Central memory CD8-positive, alpha-beta T cell (primary cell): ENCODE measurements at regions not wholly inside any gene's neighbourhood (a gene's known extent, or its start where the extent isn't known, plus 50 kb on each side); places are given as distances from the start of the nearest gene placed in this dataset.

Source experiments
- ATAC-seq: fragments of 150-1000 bp; cut with Tn5 transposase; replicated peaks from 2 replicates; pipeline ENCODE4 v1.10.0; 2022; ENCODE audit warnings: mild to moderate bottlenecking, moderate FRiP score, moderate number of reproducible peaks; ENCODE audit not compliant: poor library complexity, severe bottlenecking; ENCODE audit errors: extremely low read depth
- DNase-seq, 2 donors: peaks; one replicate each; pipeline ENCODE4 v3.0.0; 2021; ENCODE audit warnings: low spot score in 2 of 2
- H3K27ac Mint-ChIP-seq: one replicate; pipeline ENCODE4 v1.8.0; 2022; ENCODE audit warnings: low read depth, mild to moderate bottlenecking, moderate library complexity, mixed read lengths
- H3K27me3 Mint-ChIP-seq: one replicate; pipeline ENCODE4 v1.8.0; 2022; ENCODE audit warnings: mixed read lengths
- H3K36me3 Mint-ChIP-seq: one replicate; pipeline ENCODE4 v1.8.0; 2022; ENCODE audit warnings: mild to moderate bottlenecking, moderate library complexity, mixed read lengths; ENCODE audit not compliant: insufficient read depth
- H3K4me1 Mint-ChIP-seq: one replicate; pipeline ENCODE4 v1.8.0; 2022; ENCODE audit warnings: mixed read lengths
- H3K4me3 Mint-ChIP-seq: one replicate; pipeline ENCODE4 v1.8.0; 2022; ENCODE audit warnings: mild to moderate bottlenecking, moderate library complexity, mixed read lengths
- H3K9me3 Mint-ChIP-seq: one replicate; pipeline ENCODE4 v1.8.0; 2022; ENCODE audit warnings: mixed read lengths

DNA sequence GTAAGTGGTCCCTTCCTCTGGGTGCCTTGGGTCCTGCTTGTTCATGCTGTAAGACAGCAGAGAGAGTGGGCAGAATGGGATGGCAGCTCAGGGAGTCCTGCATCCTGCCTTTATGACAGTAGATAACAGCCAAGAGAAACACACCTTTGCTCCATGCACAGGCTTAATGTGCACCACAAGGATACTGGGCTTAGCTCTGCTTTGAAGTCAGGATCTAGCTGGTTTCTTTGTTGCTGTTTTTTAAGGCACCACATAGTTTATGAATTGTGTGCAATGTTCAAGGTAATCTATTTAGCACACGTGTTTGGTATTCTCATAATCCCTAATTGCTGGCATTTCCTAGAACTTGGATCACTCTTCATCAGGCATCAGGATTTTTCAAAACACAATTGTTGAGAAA lies 239.5 kb upstream of the DCN start:
- DNase-seq (no peak), ATAC-seq (no peak)
- Mint-ChIP-seq H3K27me3 (peaks cover 9% of the 10 kb centered on the region), H3K36me3 (peaks cover 1% of the 10 kb centered on the region), H3K9me3 (no peaks in the 10 kb centered on the region), H3K4me1 (no peaks in the 10 kb centered on the region), H3K27ac (no peak overlapping the region), H3K4me3 (no peak overlapping the region)

GRCh38 chr12:91419809-91420208 lies 237.2 kb upstream of the DCN start:
- no peaks in the 10 kb centered on the region for H3K9me3 Mint-ChIP-seq
- no peak for DNase-seq
- peaks cover 1% of the 10 kb centered on the region for H3K36me3 Mint-ChIP-seq
- no peak for ATAC-seq
- H3K4me3 Mint-ChIP-seq, result no peak overlapping the region
- H3K27ac Mint-ChIP-seq, result no peak overlapping the region
- no peaks in the 10 kb centered on the region for H3K4me1 Mint-ChIP-seq
- H3K27me3 Mint-ChIP-seq, result peaks cover 9% of the 10 kb centered on the region

DNA sequence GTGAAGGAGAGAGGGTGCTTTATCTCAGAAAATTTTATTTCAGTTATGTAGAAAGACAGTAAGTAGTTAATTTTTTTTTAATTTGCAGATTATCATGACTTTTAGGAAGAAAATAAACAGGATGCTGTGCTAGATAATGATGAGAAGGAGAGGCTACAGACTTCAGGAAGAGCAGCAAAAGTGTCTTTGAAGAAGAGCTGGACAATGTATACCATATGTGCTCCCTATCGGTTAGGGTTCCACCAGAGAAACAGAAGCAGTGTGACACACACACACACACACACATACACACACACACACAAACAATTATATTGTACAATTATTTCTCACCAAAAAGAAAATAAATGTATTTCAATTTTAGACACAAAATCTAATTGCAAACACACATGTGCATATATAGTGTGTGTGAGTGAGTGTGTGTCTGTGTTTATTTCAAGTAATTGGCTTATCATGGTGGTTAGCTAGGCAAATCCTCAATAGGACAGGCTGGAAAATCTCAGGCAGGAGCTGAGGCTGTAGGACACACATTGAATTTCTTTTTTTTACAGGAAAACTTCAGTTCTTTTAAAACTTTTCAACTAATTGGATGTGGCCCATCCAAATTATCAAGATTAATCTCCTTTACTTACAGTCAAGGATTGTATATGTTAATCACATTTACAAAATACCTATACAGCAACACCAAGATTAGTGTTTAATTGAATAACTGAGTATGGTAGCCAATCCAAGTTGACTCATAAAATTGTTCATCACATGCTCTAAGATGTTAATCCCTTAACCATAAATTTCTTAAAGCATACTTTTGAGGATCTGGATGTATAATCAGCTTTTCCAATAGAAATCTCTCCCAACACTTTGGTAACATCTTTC lies 235.8 kb upstream of the DCN start:
- Mint-ChIP-seq H3K27ac (no peak overlapping the region), H3K27me3 (peaks cover 9% of the 10 kb centered on the region), H3K36me3 (peaks cover 1% of the 10 kb centered on the region), H3K4me3 (no peak overlapping the region), H3K9me3 (no peaks in the 10 kb centered on the region), H3K4me1 (no peaks in the 10 kb centered on the region)
- ATAC-seq (no peak), DNase-seq (no peak)

DNA sequence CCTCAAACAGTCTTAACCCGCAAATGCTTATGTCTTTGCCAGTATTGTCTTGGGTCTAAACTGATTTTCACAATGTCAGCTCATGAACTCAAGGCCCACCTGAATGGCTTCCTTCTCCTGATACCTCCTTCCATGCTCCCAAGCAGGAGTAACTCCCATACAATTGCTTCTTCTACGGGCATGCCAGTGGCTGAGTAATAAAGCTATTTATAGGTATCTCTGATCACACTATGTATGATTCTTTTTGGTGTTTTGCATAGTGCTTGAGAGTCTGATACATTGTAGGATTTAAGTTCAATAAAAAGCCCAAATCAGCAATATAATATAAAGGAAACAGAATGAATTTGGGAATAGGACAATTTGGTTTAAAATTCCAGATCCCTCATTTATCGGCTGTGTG lies 235.0 kb upstream of the DCN start:
- H3K4me1 Mint-ChIP-seq, result no peaks in the 10 kb centered on the region
- DNase-seq (no peak), ATAC-seq (no peak)
- no peak overlapping the region for H3K4me3 Mint-ChIP-seq
- peaks cover 1% of the 10 kb centered on the region for H3K36me3 Mint-ChIP-seq
- peaks cover 9% of the 10 kb centered on the region for H3K27me3 Mint-ChIP-seq
- H3K27ac Mint-ChIP-seq, result no peak overlapping the region
- H3K9me3 Mint-ChIP-seq, result no peaks in the 10 kb centered on the region

- H3K27ac Mint-ChIP-seq, result no peak overlapping the region
- no peaks in the 10 kb centered on the region for H3K27me3 Mint-ChIP-seq
- H3K4me1 Mint-ChIP-seq, result no peaks in the 10 kb centered on the region
- no peak overlapping the region for H3K4me3 Mint-ChIP-seq
- H3K9me3 Mint-ChIP-seq, result no peaks in the 10 kb centered on the region
- no peaks in the 10 kb centered on the region for H3K36me3 Mint-ChIP-seq
- ATAC-seq, result no peak
- no peak for DNase-seq
Measured at GRCh38 chr12:91414636-91415035, 232.0 kb upstream of the DCN start.

GRCh38 chr12:91413581-91414546 lies 231.2 kb upstream of the DCN start:
- no peak overlapping the region for H3K4me3 Mint-ChIP-seq
- ATAC-seq (no peak), DNase-seq (no peak)
- H3K27me3 Mint-ChIP-seq, result no peaks in the 10 kb centered on the region
- H3K36me3 Mint-ChIP-seq, result no peaks in the 10 kb centered on the region
- no peaks in the 10 kb centered on the region for H3K4me1 Mint-ChIP-seq
- H3K27ac Mint-ChIP-seq, result no peak overlapping the region
- H3K9me3 Mint-ChIP-seq, result no peaks in the 10 kb centered on the region

GRCh38 chr12:91406920-91407341 lies 224.3 kb upstream of the DCN start:
- Mint-ChIP-seq H3K9me3 (no peaks in the 10 kb centered on the region), H3K4me1 (no peaks in the 10 kb centered on the region), H3K4me3 (no peak overlapping the region), H3K27me3 (no peaks in the 10 kb centered on the region), H3K27ac (no peak overlapping the region), H3K36me3 (no peaks in the 10 kb centered on the region)
- DNase-seq (no peak), ATAC-seq (no peak)

GRCh38 chr12:91404441-91404840 lies 221.8 kb upstream of the DCN start:
- H3K4me3 Mint-ChIP-seq, result no peak overlapping the region
- DNase-seq (no peak), ATAC-seq (no peak)
- H3K4me1 Mint-ChIP-seq, result no peaks in the 10 kb centered on the region
- H3K9me3 Mint-ChIP-seq, result no peaks in the 10 kb centered on the region
- no peaks in the 10 kb centered on the region for H3K27me3 Mint-ChIP-seq
- H3K36me3 Mint-ChIP-seq, result no peaks in the 10 kb centered on the region
- no peak overlapping the region for H3K27ac Mint-ChIP-seq

- Mint-ChIP-seq H3K4me1 (no peaks in the 10 kb centered on the region), H3K4me3 (no peak overlapping the region), H3K27ac (no peak overlapping the region), H3K27me3 (no peaks in the 10 kb centered on the region), H3K36me3 (no peaks in the 10 kb centered on the region), H3K9me3 (no peaks in the 10 kb centered on the region)
- DNase-seq, result no peak
- no peak for ATAC-seq
Measured at GRCh38 chr12:91401190-91401589, 218.6 kb upstream of the DCN start.

- H3K4me3 Mint-ChIP-seq, result no peak overlapping the region
- no peaks in the 10 kb centered on the region for H3K36me3 Mint-ChIP-seq
- ATAC-seq, result no peak
- no peaks in the 10 kb centered on the region for H3K4me1 Mint-ChIP-seq
- no peaks in the 10 kb centered on the region for H3K9me3 Mint-ChIP-seq
- no peak overlapping the region for H3K27ac Mint-ChIP-seq
- H3K27me3 Mint-ChIP-seq, result no peaks in the 10 kb centered on the region
- no peak for DNase-seq
Measured at GRCh38 chr12:91400271-91400670, 217.7 kb upstream of the DCN start.

DNA sequence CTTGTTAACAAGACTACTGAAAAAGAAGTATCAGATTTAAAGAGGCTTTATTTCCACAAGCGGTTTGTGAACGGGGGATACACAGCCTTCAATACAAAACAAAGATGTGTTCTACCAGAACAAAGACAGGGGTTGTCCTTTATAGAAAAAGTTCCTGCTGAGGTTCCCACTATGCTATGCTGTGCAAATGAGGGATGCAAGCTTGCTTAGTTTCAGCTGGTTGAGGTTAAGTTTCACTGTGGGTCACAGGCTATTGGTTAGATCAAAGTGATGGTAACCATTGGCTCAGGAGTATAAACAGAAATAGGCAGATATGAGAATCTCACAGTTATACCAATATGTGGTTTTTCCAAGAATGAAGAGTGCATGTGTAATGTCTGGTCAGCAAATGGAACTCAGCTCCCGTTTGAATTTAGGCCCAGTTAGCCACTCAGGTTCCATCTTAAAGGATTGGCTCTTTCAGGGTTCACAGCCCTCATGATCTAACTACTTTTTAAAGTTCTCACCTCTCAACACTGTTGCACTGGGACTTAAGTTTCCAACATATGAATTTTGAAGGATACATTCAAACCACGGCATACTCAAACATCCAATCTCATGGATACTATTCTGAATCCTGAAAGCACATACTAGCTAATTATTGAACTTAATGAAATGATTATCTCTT lies 215.4 kb upstream of the DCN start:
- H3K4me3 Mint-ChIP-seq, result no peak overlapping the region
- DNase-seq, result no peak
- H3K36me3 Mint-ChIP-seq, result no peaks in the 10 kb centered on the region
- ATAC-seq, result no peak
- no peak overlapping the region for H3K27ac Mint-ChIP-seq
- H3K27me3 Mint-ChIP-seq, result peaks cover 8% of the 10 kb centered on the region
- no peaks in the 10 kb centered on the region for H3K4me1 Mint-ChIP-seq
- H3K9me3 Mint-ChIP-seq, result no peaks in the 10 kb centered on the region

DNA sequence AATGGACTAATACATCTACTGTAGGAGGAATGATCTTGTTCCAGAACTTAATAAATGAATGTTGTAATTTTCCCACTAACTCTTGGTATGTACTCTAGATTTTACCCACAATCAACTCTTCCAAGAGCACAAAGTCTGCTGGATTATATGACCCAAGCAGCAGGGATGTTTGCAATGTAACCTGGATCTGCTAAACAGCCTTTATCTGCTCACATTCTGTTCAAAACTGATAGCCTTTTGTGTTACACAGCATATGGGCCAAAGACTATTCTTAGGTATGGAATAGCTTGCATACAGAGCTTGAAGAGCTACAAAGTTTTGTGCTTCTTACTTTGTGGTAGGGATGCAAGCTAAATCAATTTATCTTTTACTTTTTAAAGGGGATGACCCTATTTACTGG lies 213.7 kb upstream of the DCN start:
- ATAC-seq (no peak), DNase-seq (no peak)
- Mint-ChIP-seq H3K4me1 (no peaks in the 10 kb centered on the region), H3K27ac (no peak overlapping the region), H3K36me3 (no peaks in the 10 kb centered on the region), H3K4me3 (no peak overlapping the region), H3K27me3 (peaks cover 8% of the 10 kb centered on the region), H3K9me3 (no peaks in the 10 kb centered on the region)
